ENCODE measurements at regions not wholly inside any gene's neighbourhood (a gene's known extent, or its start where the extent isn't known, plus 50 kb on each side); places are given as distances from the start of the nearest gene placed in this dataset.

DNA sequence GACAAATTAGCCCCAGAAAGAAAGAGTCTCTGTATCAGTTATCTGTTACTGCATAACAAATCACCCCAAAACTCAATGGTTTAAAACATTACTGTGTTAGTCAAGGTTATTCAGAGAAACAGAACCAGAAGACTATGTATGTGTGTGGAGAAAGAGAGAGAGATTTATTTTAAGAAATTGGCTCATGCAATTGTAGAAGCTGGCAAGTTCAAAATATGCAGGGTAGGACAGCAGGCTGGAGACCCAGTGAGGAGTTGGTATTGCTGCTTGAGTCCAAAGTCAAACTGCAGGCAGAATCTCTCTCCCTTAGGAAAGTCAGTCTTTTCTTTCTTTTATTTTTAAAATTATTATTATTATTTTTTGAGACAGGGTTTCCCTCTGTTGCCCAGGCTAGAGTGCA, 50.2 kb upstream of the TNR start:
- TF ChIP-seq CTCF (IDR thresholded peaks at IDR 0.05) (no peak), POLR2A (IDR thresholded peaks at IDR 0.05) (no peak)
